Islet of Langerhans (tissue), 1 donor: ENCODE measurements at regions not wholly inside any gene's neighbourhood (a gene's known extent, or its start where the extent isn't known, plus 50 kb on each side); places are given as distances from the start of the nearest gene placed in this dataset.
A peak's percentile ranks its signal among the peaks of the same experiment; 100 is the strongest.

Experiments used
- FAIRE-seq: peaks from one replicate; lab custom pipeline; 2011; peaks lifted over from hg19 to GRCh38; lab: Jason Lieb, UNC

GRCh38 chr3:167895178-167895577, 159.7 kb downstream of the SERPINI1 start:
- FAIRE-seq = no peak

GRCh38 chr3:167892205-167892604, 156.7 kb downstream of the SERPINI1 start:
- FAIRE-seq = no peak

DNA sequence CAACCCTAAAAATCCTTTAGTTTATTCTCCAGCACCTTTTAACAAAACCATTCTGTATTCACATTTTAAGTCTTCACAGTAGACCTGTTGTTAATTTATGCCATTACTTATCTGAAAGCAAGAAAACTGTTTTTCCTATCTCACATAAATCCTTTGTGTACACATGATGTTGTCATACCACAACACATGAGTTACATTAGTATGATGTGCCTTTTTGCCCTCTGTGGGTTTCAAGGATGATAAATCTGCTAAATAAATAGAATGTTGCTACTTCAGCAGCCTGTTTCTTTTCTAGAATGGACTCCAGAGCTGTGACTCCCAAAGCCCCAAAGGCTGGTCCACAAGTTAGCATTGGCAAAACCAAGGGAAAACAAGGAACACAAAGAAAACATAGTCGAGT, 151.6 kb downstream of the SERPINI1 start:
- FAIRE-seq = no peak

DNA sequence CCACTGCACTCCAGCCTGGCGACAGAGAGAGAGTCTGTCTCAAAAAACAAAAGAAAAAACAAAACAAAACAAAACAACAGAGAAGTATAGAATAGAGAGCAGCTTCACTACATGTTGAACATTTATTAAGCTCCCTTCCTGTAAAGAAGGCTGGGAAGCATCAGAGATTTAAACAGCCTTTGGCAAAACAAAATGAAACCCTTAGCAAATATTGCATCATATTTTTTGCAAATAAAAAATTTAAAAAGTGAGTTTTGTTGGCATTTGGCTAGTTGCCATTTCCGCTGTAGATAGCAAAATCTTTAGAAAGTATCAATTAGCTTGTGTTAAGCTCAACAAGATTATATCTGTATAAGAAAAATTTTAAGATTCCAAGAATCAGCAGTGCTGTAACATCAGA, 151.2 kb downstream of the SERPINI1 start:
- FAIRE-seq = no peak

GRCh38 chr3:167885277-167885676, 149.8 kb downstream of the SERPINI1 start:
- FAIRE-seq = no peak

DNA sequence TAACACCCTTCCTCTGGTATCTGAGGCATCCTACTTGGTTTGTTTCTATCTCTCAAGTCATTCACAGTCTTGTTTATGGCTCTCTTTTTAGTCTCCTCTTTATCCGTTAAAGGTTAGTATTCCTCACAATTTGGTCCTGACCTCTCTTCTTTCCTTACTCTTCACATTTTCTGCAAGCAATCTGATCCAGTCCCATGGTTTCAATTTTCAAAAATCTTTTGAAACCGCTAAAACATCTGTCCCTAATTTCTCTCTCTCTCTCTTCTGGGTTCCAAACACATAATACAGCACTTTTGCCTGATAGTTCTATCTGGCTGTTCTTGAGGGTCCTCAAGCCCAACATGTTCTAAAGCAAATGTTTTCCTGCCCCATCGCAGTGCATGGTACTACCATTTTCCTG, 149.0 kb downstream of the SERPINI1 start:
- FAIRE-seq = no peak

- no peak for FAIRE-seq
Measured at GRCh38 chr3:167883452-167883851, 147.9 kb downstream of the SERPINI1 start.

DNA sequence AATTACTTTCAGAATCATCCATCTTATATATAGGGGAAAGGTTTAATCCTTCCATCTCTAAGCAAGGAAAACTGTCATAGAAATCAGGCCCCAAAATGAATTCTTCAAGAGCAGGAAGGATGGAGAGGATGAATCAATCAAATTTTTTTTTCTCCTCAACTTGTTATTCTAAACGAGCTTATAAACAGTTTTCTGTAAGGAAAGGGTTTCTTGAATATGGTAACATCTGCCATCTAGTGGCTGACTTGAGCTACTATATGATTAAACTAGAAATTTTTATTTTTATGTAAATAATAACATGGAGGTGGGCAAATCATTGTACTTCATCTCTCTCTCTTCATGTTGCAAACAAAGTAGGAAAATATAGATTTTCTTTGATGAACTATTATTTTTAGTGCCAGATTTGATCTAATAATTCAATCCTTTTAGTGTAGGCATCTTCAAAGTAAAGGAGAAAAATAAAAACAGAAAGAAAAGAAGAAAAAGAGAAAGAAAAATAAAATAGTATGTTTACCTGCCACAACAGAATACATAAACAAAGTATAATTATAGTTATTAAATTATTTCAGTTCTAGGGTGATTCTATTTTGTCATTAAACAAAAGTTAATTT, 146.6 kb downstream of the SERPINI1 start:
- FAIRE-seq = peak; percentile 99

- FAIRE-seq = no peak
Measured at GRCh38 chr3:167880183-167880582, 144.7 kb downstream of the SERPINI1 start.

- no peak for FAIRE-seq
Measured at GRCh38 chr3:167876620-167877281, 141.2 kb downstream of the SERPINI1 start.
